Thymus (tissue), 11 donors: ENCODE measurements at regions not wholly inside any gene's neighbourhood (a gene's known extent, or its start where the extent isn't known, plus 50 kb on each side); places are given as distances from the start of the nearest gene placed in this dataset.

ENCODE experiments used
- DNase-seq, 9 donors: peaks; one replicate each; pipeline ENCODE4 v3.0.0-alpha.2; 2013; ENCODE audit warnings: low spot score in 9 of 9, low read depth in 6 of 9, missing footprints in 1 of 9
- H3K27ac ChIP-seq, 2 donors: one replicate each; pipeline ENCODE4 v1.5.1; 2013; ENCODE audit warnings: control low read depth in 1 of 2, low read depth in 1 of 2, low read length in 1 of 2, mild to moderate bottlenecking in 1 of 2, moderate library complexity in 1 of 2
- H3K27me3 ChIP-seq, 2 donors: one replicate each; pipeline ENCODE4 v1.5.1; 2013; ENCODE audit warnings: low read length in 1 of 2; ENCODE audit not compliant: control insufficient read depth in 2 of 2, insufficient read depth in 1 of 2
- H3K36me3 ChIP-seq, 2 donors: one replicate each; pipeline ENCODE4 v1.5.1; 2013; ENCODE audit warnings: low read length in 1 of 2, mild to moderate bottlenecking in 1 of 2, moderate library complexity in 1 of 2; ENCODE audit not compliant: control insufficient read depth in 2 of 2, insufficient read depth in 2 of 2
- H3K4me1 ChIP-seq, 2 donors: one replicate each; pipeline ENCODE4 v1.5.1; 2013; ENCODE audit warnings: low read length in 2 of 2; ENCODE audit not compliant: control insufficient read depth in 2 of 2, insufficient read depth in 2 of 2
- H3K4me3 ChIP-seq, 2 donors: one replicate each; pipeline ENCODE4 v1.5.1; 2013; ENCODE audit warnings: low read length in 2 of 2, control low read depth in 1 of 2, mild to moderate bottlenecking in 1 of 2
- H3K9me3 ChIP-seq, 2 donors: one replicate each; pipeline ENCODE4 v1.5.1; 2013; ENCODE audit warnings: low read length in 1 of 2, mild to moderate bottlenecking in 1 of 2; ENCODE audit not compliant: control insufficient read depth in 2 of 2, insufficient read depth in 1 of 2
- WGBS: extraction: QIAGEN DNeasy Blood & Tissue Kit; methylation state at CpG from one replicate; pipeline ENCODE4 v1.1.7; 2013; 5-methylcytosine and 5-hydroxymethylcytosine counted together
- donor health status: healthy.

DNA sequence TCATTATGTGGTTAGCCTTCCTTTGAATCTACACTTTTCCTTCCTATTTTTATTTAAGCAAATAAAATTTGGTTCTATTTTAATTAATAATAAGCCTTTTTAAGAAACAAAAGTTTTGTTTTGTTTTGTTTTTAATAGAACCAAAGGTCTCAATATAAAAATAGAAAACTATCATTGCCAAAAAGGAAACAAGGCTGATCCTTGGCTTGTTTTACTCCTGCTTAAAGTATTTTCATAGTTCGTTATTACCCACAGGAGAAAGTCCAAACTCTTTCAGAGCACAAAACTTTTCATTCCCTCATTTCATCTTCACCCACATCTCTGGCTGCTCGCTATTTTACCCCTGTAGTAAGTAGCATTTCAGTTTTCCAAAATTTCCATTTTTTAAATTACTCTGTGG is 374.8 kb downstream of the SEMA3D start:
- no peak for DNase-seq
- H3K27me3 ChIP-seq, result no peaks in the 10 kb centered on the region
- WGBS, result 82% methylated on average over 2 of the region's 2 CpGs

DNA sequence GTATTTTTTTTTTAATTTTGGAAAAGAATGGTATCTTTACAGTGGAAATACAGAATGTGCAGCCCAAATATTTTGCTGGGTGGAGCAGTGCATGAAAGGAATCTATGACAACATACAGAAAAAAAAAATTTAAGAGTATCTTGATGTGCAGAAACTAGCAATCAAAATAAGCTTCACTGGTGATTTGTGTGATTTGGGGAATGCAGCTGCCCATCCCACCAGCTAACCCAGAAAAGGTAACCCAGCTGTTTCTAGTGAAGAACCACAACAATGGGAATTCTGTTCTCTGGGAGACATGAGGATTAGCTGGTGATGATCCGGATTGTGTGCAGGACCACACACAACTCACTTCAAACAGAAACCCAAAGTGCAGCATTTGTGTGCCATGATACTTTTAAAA is 375.5 kb downstream of the SEMA3D start:
- H3K36me3 ChIP-seq, result no peaks in the 10 kb centered on the region
- no peaks in the 10 kb centered on the region for H3K4me1 ChIP-seq
- H3K27ac ChIP-seq, result no peak overlapping the region
- no peaks in the 10 kb centered on the region for H3K27me3 ChIP-seq
- H3K4me3 ChIP-seq, result no peak overlapping the region
- H3K9me3 ChIP-seq, result no peaks in the 10 kb centered on the region
- no peak for DNase-seq
- WGBS, result 90% methylated on average over 1 of the region's 1 CpG

More for the DNA sequence above, 374.8 kb downstream of the SEMA3D start:
- Histone ChIP-seq H3K4me3 (no peak overlapping the region), H3K4me1 (no peaks in the 10 kb centered on the region), H3K9me3 (no peaks in the 10 kb centered on the region), H3K36me3 (no peaks in the 10 kb centered on the region), H3K27ac (no peak overlapping the region)

DNA sequence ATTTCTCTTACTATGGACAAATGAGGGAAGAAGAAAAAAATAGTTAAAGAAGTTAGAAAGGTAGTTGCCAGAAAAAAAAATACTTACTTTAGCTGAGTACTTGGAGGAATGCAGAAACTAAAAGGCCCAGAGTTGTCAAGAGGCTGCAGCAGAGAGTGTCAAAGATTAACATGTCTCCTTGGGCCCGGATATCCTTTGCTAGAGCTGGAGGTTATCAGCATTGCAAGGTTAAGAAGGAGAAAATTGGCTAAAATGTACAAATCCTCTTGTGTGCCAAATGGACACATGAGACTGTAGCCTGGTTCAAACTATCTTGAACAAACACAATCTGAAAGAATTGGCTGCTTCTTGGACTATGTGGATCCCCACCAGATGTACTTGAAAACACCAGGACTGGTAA is 377.0 kb downstream of the SEMA3D start:
- DNase-seq, result no peak
- H3K4me3 ChIP-seq, result no peak overlapping the region
- no peak overlapping the region for H3K27ac ChIP-seq
- no peaks in the 10 kb centered on the region for H3K9me3 ChIP-seq
- WGBS, result 94% methylated on average over 1 of the region's 1 CpG
- no peaks in the 10 kb centered on the region for H3K4me1 ChIP-seq
- no peaks in the 10 kb centered on the region for H3K27me3 ChIP-seq
- H3K36me3 ChIP-seq, result no peaks in the 10 kb centered on the region

GRCh38 chr7:84803979-84804378 is 382.9 kb downstream of the SEMA3D start:
- H3K4me3 ChIP-seq, result no peak overlapping the region
- H3K36me3 ChIP-seq, result no peaks in the 10 kb centered on the region
- no peaks in the 10 kb centered on the region for H3K4me1 ChIP-seq
- 92% methylated on average over 3 of the region's 3 CpGs for WGBS
- H3K27me3 ChIP-seq, result no peaks in the 10 kb centered on the region
- H3K27ac ChIP-seq, result no peak overlapping the region
- no peaks in the 10 kb centered on the region for H3K9me3 ChIP-seq
- no peak for DNase-seq

DNA sequence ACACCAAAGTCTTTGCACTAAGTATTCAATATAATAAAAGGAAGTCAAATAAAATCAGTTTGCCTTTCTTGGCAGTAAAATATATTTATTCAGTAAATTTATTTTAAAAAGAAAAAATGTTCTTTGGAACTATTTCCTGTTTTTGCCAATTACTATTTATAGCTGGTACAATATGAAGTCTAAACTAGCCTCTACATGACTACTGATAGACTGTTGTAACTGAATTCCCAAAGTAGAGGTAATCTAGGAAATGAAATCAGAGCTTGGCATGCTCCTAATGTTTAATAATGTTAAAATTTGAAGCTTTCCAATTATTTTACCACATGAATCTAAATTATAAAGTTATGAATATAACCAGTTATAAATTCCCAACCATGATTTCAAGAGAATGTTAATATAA is 385.5 kb downstream of the SEMA3D start:
- DNase-seq, result no peak
- Histone ChIP-seq H3K27ac (no peak overlapping the region), H3K36me3 (no peaks in the 10 kb centered on the region), H3K4me3 (no peak overlapping the region), H3K9me3 (no peaks in the 10 kb centered on the region), H3K27me3 (no peaks in the 10 kb centered on the region), H3K4me1 (no peaks in the 10 kb centered on the region)

DNA sequence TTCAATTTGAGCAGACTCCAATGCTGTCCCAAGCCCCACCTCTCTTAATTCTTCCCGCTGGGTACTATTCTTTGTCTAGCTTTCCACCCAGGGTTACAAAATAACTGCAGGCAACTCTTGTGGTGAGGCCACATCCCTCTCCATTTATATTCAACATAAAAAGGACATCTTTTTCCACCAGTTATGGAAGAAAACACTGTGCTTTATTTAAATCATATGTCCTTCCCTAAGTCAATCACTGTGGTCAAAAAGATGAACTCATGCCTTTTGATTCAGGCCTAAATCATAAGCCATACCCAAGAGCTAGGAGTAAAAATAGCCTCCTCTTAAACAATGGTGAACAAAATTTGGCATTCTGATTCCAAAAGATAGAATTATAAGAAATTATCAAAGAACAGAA is 386.0 kb downstream of the SEMA3D start:
- H3K36me3 ChIP-seq, result no peaks in the 10 kb centered on the region
- no peaks in the 10 kb centered on the region for H3K4me1 ChIP-seq
- no peak overlapping the region for H3K27ac ChIP-seq
- WGBS, result 95% methylated on average over 1 of the region's 1 CpG
- no peaks in the 10 kb centered on the region for H3K27me3 ChIP-seq
- H3K9me3 ChIP-seq, result no peaks in the 10 kb centered on the region
- DNase-seq, result no peak
- H3K4me3 ChIP-seq, result no peak overlapping the region

DNA sequence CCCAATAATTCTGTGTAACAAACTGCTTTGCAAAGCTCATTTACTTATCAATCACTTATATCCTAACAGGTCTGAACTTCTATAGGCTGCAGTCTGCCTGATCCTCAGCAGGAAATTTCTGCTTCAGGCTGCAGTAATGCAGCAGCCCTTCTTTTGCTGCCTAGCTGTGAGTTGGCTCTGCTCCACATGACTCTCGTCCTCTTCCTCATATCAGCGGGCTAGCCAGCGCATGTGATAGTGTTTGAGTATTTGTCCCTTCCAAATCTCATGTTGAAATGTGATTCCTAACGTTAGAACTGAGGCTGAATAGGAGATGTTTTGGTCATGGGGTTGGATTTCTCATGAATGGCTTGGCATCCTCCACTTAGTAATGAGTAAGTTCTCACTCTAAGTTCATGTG is 387.8 kb downstream of the SEMA3D start:
- WGBS, result 90% methylated on average over 4 of the region's 4 CpGs
- no peaks in the 10 kb centered on the region for H3K9me3 ChIP-seq
- no peak overlapping the region for H3K4me3 ChIP-seq

DNA sequence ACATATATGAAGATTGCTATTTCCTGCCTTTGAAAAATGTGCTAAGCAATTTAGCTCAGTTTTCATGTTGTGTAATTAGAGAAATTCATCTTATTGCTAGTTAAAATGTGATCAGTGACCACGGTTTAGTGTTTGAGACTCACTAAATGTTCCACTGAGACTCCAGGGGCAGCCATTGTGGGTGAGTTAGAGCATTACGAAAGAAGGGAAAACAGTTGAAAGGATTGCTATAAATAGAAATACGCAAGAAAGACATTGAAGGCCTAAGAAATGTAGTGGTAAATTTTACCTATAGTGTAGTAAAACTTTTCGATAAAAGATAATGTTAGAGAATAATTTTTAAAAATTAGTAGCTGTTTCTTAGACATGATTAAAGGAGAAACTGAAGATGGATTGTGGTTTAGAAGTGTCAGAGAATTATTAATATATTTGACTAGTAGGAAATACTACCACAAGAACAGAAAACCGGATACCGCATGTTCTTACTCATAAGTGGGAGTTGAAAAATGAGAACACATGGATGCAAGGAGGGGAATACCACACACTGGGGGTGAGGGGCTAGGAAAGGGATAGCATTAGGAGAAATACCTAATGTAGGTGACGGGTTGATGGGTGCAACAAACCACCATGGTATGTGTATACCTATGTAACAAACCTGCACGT is 394.5 kb downstream of the SEMA3D start:
- Histone ChIP-seq H3K36me3 (no peaks in the 10 kb centered on the region), H3K4me1 (no peaks in the 10 kb centered on the region), H3K27ac (no peak overlapping the region), H3K4me3 (no peak overlapping the region), H3K27me3 (no peaks in the 10 kb centered on the region), H3K9me3 (no peaks in the 10 kb centered on the region)
- 62% methylated on average over 8 of the region's 8 CpGs for WGBS
- DNase-seq, result no peak

More for the DNA sequence above, 387.8 kb downstream of the SEMA3D start:
- Histone ChIP-seq H3K36me3 (no peaks in the 10 kb centered on the region), H3K27ac (no peak overlapping the region), H3K4me1 (no peaks in the 10 kb centered on the region), H3K27me3 (no peaks in the 10 kb centered on the region)
- no peak for DNase-seq

GRCh38 chr7:84790882-84791281 is 396.0 kb downstream of the SEMA3D start:
- Histone ChIP-seq H3K9me3 (no peaks in the 10 kb centered on the region), H3K27ac (no peak overlapping the region), H3K27me3 (no peaks in the 10 kb centered on the region), H3K36me3 (no peaks in the 10 kb centered on the region), H3K4me1 (no peaks in the 10 kb centered on the region), H3K4me3 (no peak overlapping the region)
- 88% methylated on average over 2 of the region's 2 CpGs for WGBS
- no peak for DNase-seq

DNA sequence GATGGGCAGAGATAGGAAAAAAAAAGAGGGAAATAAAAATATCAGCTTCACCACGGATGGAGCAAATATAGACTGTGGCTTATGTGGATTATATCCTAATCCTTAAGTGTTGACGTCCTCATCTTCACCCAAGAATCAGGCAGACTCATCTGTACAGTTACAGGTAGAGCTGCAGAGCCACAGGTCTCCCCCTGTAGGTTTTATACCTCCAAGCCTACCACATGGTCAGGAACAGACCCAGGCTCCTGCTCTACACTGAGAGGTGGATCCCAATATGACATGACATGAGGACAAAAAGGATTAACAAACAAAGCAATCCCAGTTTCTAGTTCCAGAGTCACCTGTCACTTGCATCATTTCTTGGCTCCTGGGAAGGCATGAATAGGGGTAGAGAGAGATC is 400.8 kb downstream of the SEMA3D start:
- no peak for DNase-seq
- WGBS, result 63% methylated on average over 2 of the region's 2 CpGs

More for the DNA sequence above, 400.8 kb downstream of the SEMA3D start:
- Histone ChIP-seq H3K27me3 (no peaks in the 10 kb centered on the region), H3K36me3 (no peaks in the 10 kb centered on the region), H3K4me1 (no peaks in the 10 kb centered on the region), H3K9me3 (no peaks in the 10 kb centered on the region), H3K4me3 (no peak overlapping the region), H3K27ac (no peak overlapping the region)
